GM18951 (cell line): ENCODE measurements at regions not wholly inside any gene's neighbourhood (a gene's known extent, or its start where the extent isn't known, plus 50 kb on each side); places are given as distances from the start of the nearest gene placed in this dataset.

Source experiments
- POLR2A ChIP-seq: IDR thresholded peaks from 4 replicates; pipeline ENCODE4 v1.6.1; 2011; ENCODE audit warnings: mild to moderate bottlenecking; ENCODE audit not compliant: insufficient read length, insufficient read depth; ENCODE audit errors: extremely low read depth
- in situ Hi-C: fragments of 300-500 bp; cut with MboI; formaldehyde crosslinking; loops from one replicate; pipeline ENCODE4 v1.12.0; 2022; ENCODE audit warnings: low sequenced_read_pairs, mixed read lengths, inconsistent platforms; ENCODE audit not compliant: unreplicated experiment

- in situ Hi-C loops, result no loop called here
- TF ChIP-seq POLR2A, result no peak
Measured at GRCh38 chr2:156110890-156111289, 221.6 kb downstream of the NR4A2 start.

GRCh38 chr2:156099382-156099781, 233.1 kb downstream of the NR4A2 start:
- TF ChIP-seq POLR2A, result no peak
- in situ Hi-C loops, result no loop called here

- in situ Hi-C loops, result no loop called here
- TF ChIP-seq POLR2A, result no peak
Measured at GRCh38 chr2:156098506-156098905, 234.0 kb downstream of the NR4A2 start.

GRCh38 chr2:156088587-156088986, 243.9 kb downstream of the NR4A2 start:
- in situ Hi-C loops, result no loop called here
- no peak for TF ChIP-seq POLR2A

GRCh38 chr2:156087875-156088274, 244.6 kb downstream of the NR4A2 start:
- TF ChIP-seq POLR2A, result no peak
- in situ Hi-C loops, result no loop called here

- in situ Hi-C loops, result no loop called here
- TF ChIP-seq POLR2A, result no peak
Measured at GRCh38 chr2:156083763-156084493, 248.6 kb downstream of the NR4A2 start.

- no peak for TF ChIP-seq POLR2A
Measured at GRCh38 chr2:156079845-156080244, 252.7 kb downstream of the NR4A2 start.

GRCh38 chr2:156077041-156077742, 255.3 kb downstream of the NR4A2 start:
- in situ Hi-C loops, result no loop called here
- TF ChIP-seq POLR2A, result no peak

More at GRCh38 chr2:156079845-156080244, 252.7 kb downstream of the NR4A2 start:
- in situ Hi-C loops, result no loop called here

- in situ Hi-C loops, result no loop called here
Measured at GRCh38 chr2:156065912-156066311, 266.6 kb downstream of the NR4A2 start.

GRCh38 chr2:156064540-156064939, 268.0 kb downstream of the NR4A2 start:
- no peak for TF ChIP-seq POLR2A
- in situ Hi-C loops, result no loop called here

More at GRCh38 chr2:156065912-156066311, 266.6 kb downstream of the NR4A2 start:
- no peak for TF ChIP-seq POLR2A

- TF ChIP-seq POLR2A, result no peak
- in situ Hi-C loops, result no loop called here
Measured at GRCh38 chr2:156057647-156058046, 274.9 kb downstream of the NR4A2 start.

- no peak for TF ChIP-seq POLR2A
- in situ Hi-C loops, result no loop called here
Measured at GRCh38 chr2:156054983-156055382, 277.5 kb downstream of the NR4A2 start.

- in situ Hi-C loops, result no loop called here
- no peak for TF ChIP-seq POLR2A
Measured at GRCh38 chr2:156046900-156047299, 285.6 kb downstream of the NR4A2 start.

GRCh38 chr2:156042895-156043294, 289.6 kb downstream of the NR4A2 start:
- TF ChIP-seq POLR2A, result no peak
- in situ Hi-C loops, result no loop called here
